Calu3 (cell line): ENCODE measurements at regions not wholly inside any gene's neighbourhood (a gene's known extent, or its start where the extent isn't known, plus 50 kb on each side); places are given as distances from the start of the nearest gene placed in this dataset.

Source experiments
- BruUV-seq: library from RNA; stranded (reverse); fragments of 400-500 nt; replicated peaks from 2 replicates; lab custom pipeline; 2021; lab: Mats Ljungman, UMichigan
- CTCF ChIA-PET: fragments of 300-600 bp; sonication (Branson Sonifier 250); formaldehyde crosslinking; loops from one replicate; lab custom pipeline; 2022; ENCODE audit warnings: antibody characterized with exemption; lab: Charles Lee
- DNase-seq: peaks from one replicate; pipeline ENCODE4 v3.0.0; 2022
- H3K27ac Mint-ChIP-seq: one replicate; pipeline ENCODE4 v1.8.0; 2022; ENCODE audit warnings: mixed read lengths; ENCODE audit not compliant: unreplicated experiment
- H3K27me3 Mint-ChIP-seq: one replicate; pipeline ENCODE4 v1.8.0; 2022; ENCODE audit warnings: mixed read lengths; ENCODE audit not compliant: unreplicated experiment
- H3K36me3 Mint-ChIP-seq: one replicate; pipeline ENCODE4 v1.8.0; 2022; ENCODE audit warnings: mild to moderate bottlenecking, moderate library complexity, mixed read lengths; ENCODE audit not compliant: insufficient read depth, unreplicated experiment
- H3K4me1 Mint-ChIP-seq: one replicate; pipeline ENCODE4 v1.8.0; 2022; ENCODE audit warnings: mild to moderate bottlenecking, low read depth, mixed read lengths; ENCODE audit not compliant: unreplicated experiment
- H3K4me3 Mint-ChIP-seq: one replicate; pipeline ENCODE4 v1.8.0; 2022; ENCODE audit warnings: mild to moderate bottlenecking, low read depth, moderate library complexity, mixed read lengths; ENCODE audit not compliant: unreplicated experiment
- H3K9me3 Mint-ChIP-seq: one replicate; pipeline ENCODE4 v1.8.0; 2022; ENCODE audit warnings: low read depth, mixed read lengths; ENCODE audit not compliant: unreplicated experiment
- CTCF ChIP-seq: fragments of 200-600 bp; IDR thresholded peaks from one replicate; pipeline ENCODE4 v1.8.0; 2022; ENCODE audit warnings: antibody characterized with exemption; ENCODE audit not compliant: unreplicated experiment
- intact Hi-C: fragments of 100-400 bp; cut with micrococcal nuclease; formaldehyde crosslinking; loops from one replicate; pipeline ENCODE4 v1.10.0; 2022; ENCODE audit not compliant: unreplicated experiment

- H3K4me3 Mint-ChIP-seq = no peak overlapping the region
- intact Hi-C loops = no loop called here
- no TSS peak for BruUV-seq
- peaks cover 14% of the 10 kb centered on the region for H3K9me3 Mint-ChIP-seq
- no peaks in the 10 kb centered on the region for H3K27me3 Mint-ChIP-seq
- no peak for TF ChIP-seq CTCF
- no peak overlapping the region for H3K27ac Mint-ChIP-seq
- no peak for DNase-seq
- H3K36me3 Mint-ChIP-seq = peaks cover 5% of the 10 kb centered on the region
- H3K4me1 Mint-ChIP-seq = no peaks in the 10 kb centered on the region
- CTCF ChIA-PET = no interaction called here
These were observed 393.7 kb upstream of the IRX1 start for GRCh38 chr5:3201941-3202340.

DNA sequence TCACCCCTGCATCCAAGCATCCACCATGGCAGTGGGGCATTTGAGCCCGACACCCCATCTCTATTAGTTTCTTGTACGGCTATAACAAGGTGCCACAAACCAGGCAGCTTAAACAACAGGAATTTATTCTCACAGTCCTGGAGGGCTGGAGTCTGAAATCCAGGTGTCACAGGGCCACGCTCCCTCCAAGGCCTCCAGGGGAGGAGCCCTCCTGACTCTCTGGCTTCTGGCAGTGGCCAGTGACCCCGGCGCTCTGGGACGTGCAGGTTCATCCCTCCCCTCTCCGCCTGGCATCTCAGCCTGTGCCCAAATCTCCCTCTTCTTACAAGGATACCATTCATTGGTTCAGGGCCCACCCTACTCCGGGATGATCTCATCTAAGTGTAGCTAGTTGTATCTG lies 394.5 kb upstream of the IRX1 start:
- intact Hi-C loops = no loop called here
- no peak for TF ChIP-seq CTCF
- DNase-seq = no peak
- H3K4me1 Mint-ChIP-seq = no peaks in the 10 kb centered on the region
- H3K36me3 Mint-ChIP-seq = peaks cover 5% of the 10 kb centered on the region
- no TSS peak for BruUV-seq
- peaks cover 14% of the 10 kb centered on the region for H3K9me3 Mint-ChIP-seq
- CTCF ChIA-PET = no interaction called here
- no peak overlapping the region for H3K4me3 Mint-ChIP-seq
- no peak overlapping the region for H3K27ac Mint-ChIP-seq
- H3K27me3 Mint-ChIP-seq = no peaks in the 10 kb centered on the region

- Mint-ChIP-seq H3K4me1 (no peaks in the 10 kb centered on the region), H3K4me3 (no peak overlapping the region), H3K9me3 (peaks cover 10% of the 10 kb centered on the region), H3K27me3 (no peaks in the 10 kb centered on the region), H3K36me3 (peaks cover 5% of the 10 kb centered on the region), H3K27ac (no peak overlapping the region)
- CTCF ChIA-PET = no interaction called here
- no TSS peak for BruUV-seq
- no peak for DNase-seq
- intact Hi-C loops = no loop called here
- TF ChIP-seq CTCF = no peak
These were observed 395.5 kb upstream of the IRX1 start for GRCh38 chr5:3199962-3200755.

DNA sequence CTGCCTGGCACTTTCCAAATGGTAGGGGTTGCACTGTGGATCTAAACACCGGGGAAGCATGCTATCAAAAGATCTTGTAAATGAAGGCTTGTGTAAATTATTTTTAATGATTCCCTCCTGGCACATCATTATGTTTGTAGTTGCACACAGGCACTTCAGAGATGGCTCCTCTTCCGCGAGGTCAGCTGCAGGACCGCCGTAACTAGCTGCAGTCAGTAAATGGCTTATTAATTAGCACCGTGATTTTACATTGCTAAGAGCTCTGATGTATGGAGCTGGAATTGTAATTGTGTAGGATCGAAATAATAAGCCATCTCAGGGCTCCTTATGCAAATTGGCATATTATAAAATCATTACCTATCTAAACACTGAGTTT lies 397.6 kb upstream of the IRX1 start:
- Mint-ChIP-seq H3K36me3 (peaks cover 5% of the 10 kb centered on the region), H3K4me1 (no peaks in the 10 kb centered on the region), H3K27ac (no peak overlapping the region), H3K4me3 (no peak overlapping the region), H3K27me3 (no peaks in the 10 kb centered on the region), H3K9me3 (peaks cover 7% of the 10 kb centered on the region)
- intact Hi-C loops = no loop called here
- BruUV-seq = no TSS peak
- CTCF ChIA-PET = no interaction called here
- no peak for DNase-seq
- TF ChIP-seq CTCF = no peak
